Thyroid gland (tissue), 4 donors: ENCODE measurements at regions not wholly inside any gene's neighbourhood (a gene's known extent, or its start where the extent isn't known, plus 50 kb on each side); places are given as distances from the start of the nearest gene placed in this dataset.

Experiments used
- CTCF ChIP-seq, 6 experiments: fragments of 200-600 bp in 3 of 6; fragments of 450-650 bp in 3 of 6; sonication (generic) in 3 of 6; IDR thresholded peaks; one replicate each; pipeline ENCODE4 v1.5.1; 2016 to 2019; ENCODE audit warnings: antibody characterized with exemption in 6 of 6, mild to moderate bottlenecking in 2 of 6, inconsistent platforms in 1 of 6, moderate library complexity in 1 of 6
- POLR2A ChIP-seq, 2 donors: fragments of 450-650 bp; IDR thresholded peaks; one replicate each; pipeline ENCODE4 v1.6.1; 2017; ENCODE audit warnings: antibody characterized with exemption in 2 of 2, mild to moderate bottlenecking in 2 of 2, moderate library complexity in 1 of 2

- no peak for TF ChIP-seq CTCF (IDR thresholded peaks at IDR 0.05)
- TF ChIP-seq POLR2A (IDR thresholded peaks at IDR 0.05), result no peak
Observed at GRCh38 chr10:109166935-109167334, 756.4 kb downstream of the XPNPEP1 start.
